ENCODE measurements at regions not wholly inside any gene's neighbourhood (a gene's known extent, or its start where the extent isn't known, plus 50 kb on each side); places are given as distances from the start of the nearest gene placed in this dataset.
"Not testable (repeated sequence)": the region's sequence is repeated elsewhere in the genome, so short reads cannot be mapped to it uniquely, and the experiment has no call there.

GRCh38 chr10:62594093-62594520, 210.4 kb upstream of the ADO start:
- Histone ChIP-seq H3K36me3 (ENCODE audit: insufficient read depth, low read length) (no peaks in the 10 kb centered on the region), H3K9me3 (ENCODE audit: low read depth, low read length) (no peaks in the 10 kb centered on the region), H3K4me3 (no peak overlapping the region), H3K9ac (ENCODE audit: insufficient read length) (no peak overlapping the region), H3K27ac (no peak overlapping the region)
- TF ChIP-seq EZH2 (IDR thresholded peaks at IDR 0.05) (no peak), FOXP2 (optimal IDR thresholded peaks at IDR 0.05; ENCODE audit: control extremely low read depth, extremely low read length, insufficient read depth) (no peak), POLR2AphosphoS5 (IDR thresholded peaks at IDR 0.05; ENCODE audit: borderline replicate concordance, low read depth, low read length) (no peak)
- DNase-seq (ENCODE audit: low read depth, low spot score) = no peak

GRCh38 chr10:62597226-62597625, 207.3 kb upstream of the ADO start:
- Histone ChIP-seq H3K4me3 (no peak overlapping the region), H3K9ac (ENCODE audit: insufficient read length) (no peak overlapping the region), H3K9me3 (ENCODE audit: low read depth, low read length) (0 out of 2 replicates have a peak, but pooled peaks cover 6% of the 10 kb centered on the region), H3K36me3 (ENCODE audit: insufficient read depth, low read length) (no peaks in the 10 kb centered on the region), H3K27ac (no peak overlapping the region)
- DNase-seq (ENCODE audit: low read depth, low spot score) = no peak
- TF ChIP-seq POLR2AphosphoS5 (IDR thresholded peaks at IDR 0.05; ENCODE audit: borderline replicate concordance, low read depth, low read length) (no peak), FOXP2 (optimal IDR thresholded peaks at IDR 0.05; ENCODE audit: control extremely low read depth, extremely low read length, insufficient read depth) (no peak), EZH2 (IDR thresholded peaks at IDR 0.05) (no peak)

GRCh38 chr10:62599161-62599560, 205.4 kb upstream of the ADO start:
- DNase-seq (ENCODE audit: low read depth, low spot score) = no peak

GRCh38 chr10:62606551-62606950, 198.0 kb upstream of the ADO start:
- not testable (repeated sequence) for H3K9ac ChIP-seq (ENCODE audit: insufficient read length); H3K9me3 ChIP-seq (ENCODE audit: low read depth, low read length); DNase-seq (ENCODE audit: low read depth, low spot score); H3K36me3 ChIP-seq (ENCODE audit: insufficient read depth, low read length); H3K4me3 ChIP-seq; H3K27ac ChIP-seq

More at GRCh38 chr10:62599161-62599560, 205.4 kb upstream of the ADO start:
- Histone ChIP-seq H3K27ac (peak overlapping the region; percentile 57; the same call in 1 of the 2 replicates), H3K36me3 (ENCODE audit: insufficient read depth, low read length) (no peaks in the 10 kb centered on the region), H3K9ac (ENCODE audit: insufficient read length) (no peak overlapping the region), H3K4me3 (no peak overlapping the region), H3K9me3 (ENCODE audit: low read depth, low read length) (0 out of 2 replicates have a peak, but pooled peaks cover 6% of the 10 kb centered on the region)
- TF ChIP-seq FOXP2 (optimal IDR thresholded peaks at IDR 0.05; ENCODE audit: control extremely low read depth, extremely low read length, insufficient read depth) = no peak
- TF ChIP-seq EZH2 (IDR thresholded peaks at IDR 0.05) = no peak
- no peak for TF ChIP-seq POLR2AphosphoS5 (IDR thresholded peaks at IDR 0.05; ENCODE audit: borderline replicate concordance, low read depth, low read length)

GRCh38 chr10:62608189-62608875, 196.2 kb upstream of the ADO start:
- not testable (repeated sequence) for H3K9me3 ChIP-seq (ENCODE audit: low read depth, low read length); H3K4me3 ChIP-seq; H3K9ac ChIP-seq (ENCODE audit: insufficient read length); H3K27ac ChIP-seq; H3K36me3 ChIP-seq (ENCODE audit: insufficient read depth, low read length); DNase-seq (ENCODE audit: low read depth, low spot score)

GRCh38 chr10:62610649-62611229, 193.8 kb upstream of the ADO start:
- Histone ChIP-seq H3K9me3 (ENCODE audit: low read depth, low read length) (no peaks in the 10 kb centered on the region), H3K4me3 (no peak overlapping the region), H3K9ac (ENCODE audit: insufficient read length) (no peak overlapping the region), H3K27ac (no peak overlapping the region), H3K36me3 (ENCODE audit: insufficient read depth, low read length) (no peaks in the 10 kb centered on the region)
- no peak for DNase-seq (ENCODE audit: low read depth, low spot score)
- TF ChIP-seq FOXP2 (optimal IDR thresholded peaks at IDR 0.05; ENCODE audit: control extremely low read depth, extremely low read length, insufficient read depth) (no peak), POLR2AphosphoS5 (IDR thresholded peaks at IDR 0.05; ENCODE audit: borderline replicate concordance, low read depth, low read length) (no peak), EZH2 (IDR thresholded peaks at IDR 0.05) (no peak)

- H3K36me3 ChIP-seq (ENCODE audit: insufficient read depth, low read length) = no peaks in the 10 kb centered on the region
- H3K27ac ChIP-seq = no peak overlapping the region
- no peak for TF ChIP-seq EZH2 (IDR thresholded peaks at IDR 0.05)
- no peak for TF ChIP-seq POLR2AphosphoS5 (IDR thresholded peaks at IDR 0.05; ENCODE audit: borderline replicate concordance, low read depth, low read length)
- no peak for TF ChIP-seq FOXP2 (optimal IDR thresholded peaks at IDR 0.05; ENCODE audit: control extremely low read depth, extremely low read length, insufficient read depth)
- no peak for DNase-seq (ENCODE audit: low read depth, low spot score)
- no peak overlapping the region for H3K9ac ChIP-seq (ENCODE audit: insufficient read length)
- no peaks in the 10 kb centered on the region for H3K9me3 ChIP-seq (ENCODE audit: low read depth, low read length)
- H3K4me3 ChIP-seq = no peak overlapping the region
Observed at GRCh38 chr10:62613424-62613823, 191.1 kb upstream of the ADO start.

GRCh38 chr10:62613859-62614258, 190.7 kb upstream of the ADO start:
- Histone ChIP-seq H3K4me3 (no peak overlapping the region), H3K9ac (ENCODE audit: insufficient read length) (no peak overlapping the region), H3K27ac (no peak overlapping the region), H3K9me3 (ENCODE audit: low read depth, low read length) (no peaks in the 10 kb centered on the region), H3K36me3 (ENCODE audit: insufficient read depth, low read length) (no peaks in the 10 kb centered on the region)
- no peak for TF ChIP-seq FOXP2 (optimal IDR thresholded peaks at IDR 0.05; ENCODE audit: control extremely low read depth, extremely low read length, insufficient read depth)
- TF ChIP-seq EZH2 (IDR thresholded peaks at IDR 0.05) = no peak
- no peak for TF ChIP-seq POLR2AphosphoS5 (IDR thresholded peaks at IDR 0.05; ENCODE audit: borderline replicate concordance, low read depth, low read length)
- no peak for DNase-seq (ENCODE audit: low read depth, low spot score)
